ENCODE measurements at regions not wholly inside any gene's neighbourhood (a gene's known extent, or its start where the extent isn't known, plus 50 kb on each side); places are given as distances from the start of the nearest gene placed in this dataset.

GRCh38 chr9:82598241-82599039 lies 464.5 kb downstream of the RASEF start:
- DNase-seq = no peak

- DNase-seq = no peak
Measured at GRCh38 chr9:82599336-82599949, 463.5 kb downstream of the RASEF start.

GRCh38 chr9:82600536-82601292 lies 462.2 kb downstream of the RASEF start:
- DNase-seq = peak; percentile 40

- DNase-seq = no peak
Measured at GRCh38 chr9:82601293-82601771, 461.6 kb downstream of the RASEF start.

- no peak for DNase-seq
Measured at GRCh38 chr9:82604947-82605656, 457.8 kb downstream of the RASEF start.

- DNase-seq = no peak
Measured at GRCh38 chr9:82605657-82606031, 457.3 kb downstream of the RASEF start.

GRCh38 chr9:82606071-82606470 lies 456.9 kb downstream of the RASEF start:
- no peak for DNase-seq

GRCh38 chr9:82606492-82607382 lies 456.2 kb downstream of the RASEF start:
- peak; percentile 60 for DNase-seq

GRCh38 chr9:82608487-82608886 lies 454.5 kb downstream of the RASEF start:
- no peak for DNase-seq

GRCh38 chr9:82612942-82613341 lies 450.0 kb downstream of the RASEF start:
- no peak for DNase-seq

GRCh38 chr9:82613498-82613897 lies 449.4 kb downstream of the RASEF start:
- DNase-seq = no peak

- DNase-seq = no peak
Measured at GRCh38 chr9:82616545-82616944, 446.4 kb downstream of the RASEF start.

- DNase-seq = no peak
Measured at GRCh38 chr9:82621447-82621846, 441.5 kb downstream of the RASEF start.

GRCh38 chr9:82637368-82637767 lies 425.6 kb downstream of the RASEF start:
- no peak for DNase-seq

- DNase-seq = no peak
Measured at GRCh38 chr9:82645600-82645999, 417.3 kb downstream of the RASEF start.

GRCh38 chr9:82650368-82650767 lies 412.6 kb downstream of the RASEF start:
- DNase-seq = no peak

GRCh38 chr9:82651474-82651873 lies 411.5 kb downstream of the RASEF start:
- no peak for DNase-seq

GRCh38 chr9:82665324-82665723 lies 397.6 kb downstream of the RASEF start:
- DNase-seq = no peak

- no peak for DNase-seq
Measured at GRCh38 chr9:82668689-82669199, 394.2 kb downstream of the RASEF start.

GRCh38 chr9:82670000-82670399 lies 392.9 kb downstream of the RASEF start:
- no peak for DNase-seq

GRCh38 chr9:82670726-82671125 lies 392.2 kb downstream of the RASEF start:
- DNase-seq = no peak

- no peak for DNase-seq
Measured at GRCh38 chr9:82673201-82673600, 389.7 kb downstream of the RASEF start.

Measured in NCI-H1092 (cell line).